HFFc6 (cell line): ENCODE measurements at regions not wholly inside any gene's neighbourhood (a gene's known extent, or its start where the extent isn't known, plus 50 kb on each side); places are given as distances from the start of the nearest gene placed in this dataset.

ENCODE experiments used
- DNase-seq: peaks from one replicate; pipeline ENCODE4 v3.0.0-alpha.2; 2018
- H3K27ac Mint-ChIP-seq: 2 replicates; pipeline ENCODE4 v1.8.0; 2020; ENCODE audit warnings: mild to moderate bottlenecking, mixed read lengths
- H3K27me3 Mint-ChIP-seq: 2 replicates; pipeline ENCODE4 v1.8.0; 2021; ENCODE audit warnings: mild to moderate bottlenecking, moderate library complexity, mixed read lengths; ENCODE audit not compliant: insufficient read depth
- H3K36me3 Mint-ChIP-seq: 2 replicates; pipeline ENCODE4 v1.8.0; 2021; ENCODE audit warnings: low read depth, mixed read lengths
- H3K4me1 Mint-ChIP-seq: 2 replicates; pipeline ENCODE4 v1.8.0; 2020; ENCODE audit warnings: low read depth, mixed read lengths
- H3K4me3 Mint-ChIP-seq: 2 replicates; pipeline ENCODE4 v1.8.0; 2020; ENCODE audit warnings: mild to moderate bottlenecking, moderate library complexity, mixed read lengths
- H3K9me3 Mint-ChIP-seq: 2 replicates; pipeline ENCODE4 v1.8.0; 2020; ENCODE audit warnings: mild to moderate bottlenecking, mixed read lengths
- CTCF ChIP-seq: fragments of 200-600 bp; sonication (generic); IDR thresholded peaks from 2 replicates; pipeline ENCODE4 v1.5.0; 2021; ENCODE audit warnings: antibody characterized with exemption, mild to moderate bottlenecking

- Mint-ChIP-seq H3K27ac (no peak overlapping the region), H3K4me3 (no peak overlapping the region), H3K27me3 (no peaks in the 10 kb centered on the region), H3K9me3 (no peaks in the 10 kb centered on the region), H3K4me1 (no peaks in the 10 kb centered on the region), H3K36me3 (no peaks in the 10 kb centered on the region)
- no peak for TF ChIP-seq CTCF
- DNase-seq: peak; percentile 61
These were observed 350.4 kb downstream of the DDX10 start for GRCh38 chr11:109015283-109015682.

GRCh38 chr11:109016724-109017123 is 351.9 kb downstream of the DDX10 start:
- H3K27ac Mint-ChIP-seq: no peak overlapping the region
- H3K4me1 Mint-ChIP-seq: no peaks in the 10 kb centered on the region
- H3K27me3 Mint-ChIP-seq: no peaks in the 10 kb centered on the region
- TF ChIP-seq CTCF: no peak
- no peaks in the 10 kb centered on the region for H3K9me3 Mint-ChIP-seq
- H3K36me3 Mint-ChIP-seq: no peaks in the 10 kb centered on the region
- H3K4me3 Mint-ChIP-seq: no peak overlapping the region
- DNase-seq: no peak

GRCh38 chr11:109017489-109017888 is 352.6 kb downstream of the DDX10 start:
- Mint-ChIP-seq H3K9me3 (no peaks in the 10 kb centered on the region), H3K4me1 (no peaks in the 10 kb centered on the region), H3K27me3 (no peaks in the 10 kb centered on the region), H3K4me3 (no peak overlapping the region), H3K27ac (no peak overlapping the region), H3K36me3 (no peaks in the 10 kb centered on the region)
- no peak for DNase-seq
- TF ChIP-seq CTCF: no peak

- TF ChIP-seq CTCF: no peak
- H3K27me3 Mint-ChIP-seq: no peaks in the 10 kb centered on the region
- DNase-seq: no peak
- H3K9me3 Mint-ChIP-seq: no peaks in the 10 kb centered on the region
- no peak overlapping the region for H3K4me3 Mint-ChIP-seq
- H3K27ac Mint-ChIP-seq: no peak overlapping the region
- H3K36me3 Mint-ChIP-seq: peaks cover under 1% of the 10 kb centered on the region; the same call in 1 of the 2 replicates
- H3K4me1 Mint-ChIP-seq: no peaks in the 10 kb centered on the region
These were observed 353.8 kb downstream of the DDX10 start for GRCh38 chr11:109018639-109019038.

GRCh38 chr11:109019342-109019936 is 354.6 kb downstream of the DDX10 start:
- Mint-ChIP-seq H3K4me1 (no peaks in the 10 kb centered on the region), H3K4me3 (no peak overlapping the region), H3K36me3 (peaks cover 8% of the 10 kb centered on the region), H3K27ac (no peak overlapping the region), H3K27me3 (no peaks in the 10 kb centered on the region), H3K9me3 (no peaks in the 10 kb centered on the region; the same call in 1 of the 2 replicates)
- no peak for TF ChIP-seq CTCF
- no peak for DNase-seq

- H3K4me1 Mint-ChIP-seq: peaks cover 18% of the 10 kb centered on the region
- H3K36me3 Mint-ChIP-seq: peaks cover 23% of the 10 kb centered on the region
- H3K27me3 Mint-ChIP-seq: no peaks in the 10 kb centered on the region
- no peak overlapping the region for H3K4me3 Mint-ChIP-seq
- H3K27ac Mint-ChIP-seq: no peak overlapping the region
- TF ChIP-seq CTCF: no peak
- DNase-seq: no peak
- H3K9me3 Mint-ChIP-seq: peaks cover 8% of the 10 kb centered on the region; the same call in 1 of the 2 replicates
These were observed 358.2 kb downstream of the DDX10 start for GRCh38 chr11:109023036-109023435.
